ENCODE measurements at regions not wholly inside any gene's neighbourhood (a gene's known extent, or its start where the extent isn't known, plus 50 kb on each side); places are given as distances from the start of the nearest gene placed in this dataset.

- TF ChIP-seq EZH2 (optimal IDR thresholded peaks at IDR 0.05; ENCODE audit: low read depth, low read length): no peak
- no peak for TF ChIP-seq CTCF (IDR thresholded peaks at IDR 0.05; ENCODE audit: low read length)
- TF ChIP-seq EZH2phosphoT487 (IDR thresholded peaks at IDR 0.05; ENCODE audit: low read length): no peak
- Histone ChIP-seq H3K4me3 (ENCODE audit: low read length) (no peak overlapping the region), H3K9ac (ENCODE audit: low read length) (no peak overlapping the region), H3K9me2 (replicated peaks; ENCODE audit: insufficient read depth, low read length) (no peaks in the 10 kb centered on the region), H3K4me2 (ENCODE audit: low read depth, low read length) (no peak overlapping the region), H3K4me1 (ENCODE audit: low read length) (no peaks in the 10 kb centered on the region), H4K20me1 (ENCODE audit: insufficient read depth, low read length) (no peaks in the 10 kb centered on the region), H2AFZ (ENCODE audit: low read length) (no peak overlapping the region), H3K36me3 (replicated peaks; ENCODE audit: insufficient read depth, low read length) (no peaks in the 10 kb centered on the region), H3K79me2 (ENCODE audit: low read length) (no peaks in the 10 kb centered on the region), H3K9me3 (replicated peaks; ENCODE audit: insufficient read depth, low read length) (no peaks in the 10 kb centered on the region), H3K27me3 (replicated peaks; ENCODE audit: insufficient read depth, low read length) (no peaks in the 10 kb centered on the region), H3K27ac (ENCODE audit: low read length) (no peak overlapping the region), H3F3A (ENCODE audit: insufficient read depth, low read length) (no peaks in the 10 kb centered on the region)
- no peak for DNase-seq
Observed at GRCh38 chr7:106980358-106980685, 64.2 kb upstream of the PRKAR2B start.

GRCh38 chr7:106982415-106982814 is 62.1 kb upstream of the PRKAR2B start:
- Histone ChIP-seq H3K27me3 (replicated peaks; ENCODE audit: insufficient read depth, low read length) (no peaks in the 10 kb centered on the region), H3K4me2 (ENCODE audit: low read depth, low read length) (no peak overlapping the region), H3K4me3 (ENCODE audit: low read length) (no peak overlapping the region), H3F3A (ENCODE audit: insufficient read depth, low read length) (no peaks in the 10 kb centered on the region), H3K4me1 (ENCODE audit: low read length) (no peaks in the 10 kb centered on the region), H3K27ac (ENCODE audit: low read length) (no peak overlapping the region), H3K36me3 (replicated peaks; ENCODE audit: insufficient read depth, low read length) (no peaks in the 10 kb centered on the region), H3K9ac (ENCODE audit: low read length) (no peak overlapping the region), H3K9me3 (replicated peaks; ENCODE audit: insufficient read depth, low read length) (no peaks in the 10 kb centered on the region), H4K20me1 (ENCODE audit: insufficient read depth, low read length) (no peaks in the 10 kb centered on the region), H3K9me2 (replicated peaks; ENCODE audit: insufficient read depth, low read length) (no peaks in the 10 kb centered on the region), H3K79me2 (ENCODE audit: low read length) (no peaks in the 10 kb centered on the region), H2AFZ (ENCODE audit: low read length) (no peak overlapping the region)
- TF ChIP-seq CTCF (IDR thresholded peaks at IDR 0.05; ENCODE audit: low read length): no peak
- no peak for TF ChIP-seq EZH2phosphoT487 (IDR thresholded peaks at IDR 0.05; ENCODE audit: low read length)
- no peak for TF ChIP-seq EZH2 (optimal IDR thresholded peaks at IDR 0.05; ENCODE audit: low read depth, low read length)
- DNase-seq: no peak

DNA sequence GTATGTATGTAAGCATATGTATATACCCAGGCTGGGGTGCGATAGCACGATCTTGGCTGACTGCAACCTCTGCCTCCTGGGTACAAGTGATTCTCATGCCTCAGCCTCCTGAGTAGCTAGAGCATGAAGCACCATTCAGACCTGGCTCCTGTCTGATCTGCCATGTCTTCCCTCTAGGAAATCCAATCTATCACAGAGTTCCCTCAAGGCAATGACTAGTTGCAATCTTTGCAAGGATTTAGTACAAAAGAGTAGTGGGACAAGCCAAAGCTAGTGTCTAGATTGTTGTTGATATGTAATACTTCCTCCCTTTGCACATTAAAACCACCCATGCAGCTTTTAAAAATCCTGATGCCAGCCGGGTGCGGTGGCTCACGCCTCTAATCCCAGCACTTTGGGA is 60.5 kb upstream of the PRKAR2B start:
- H3K4me3 ChIP-seq (ENCODE audit: low read length): no peak overlapping the region
- H3K27me3 ChIP-seq (replicated peaks; ENCODE audit: insufficient read depth, low read length): no peaks in the 10 kb centered on the region
- TF ChIP-seq EZH2phosphoT487 (IDR thresholded peaks at IDR 0.05; ENCODE audit: low read length): no peak
- TF ChIP-seq CTCF (IDR thresholded peaks at IDR 0.05; ENCODE audit: low read length): no peak
- no peak for TF ChIP-seq EZH2 (optimal IDR thresholded peaks at IDR 0.05; ENCODE audit: low read depth, low read length)
- no peaks in the 10 kb centered on the region for H3K36me3 ChIP-seq (replicated peaks; ENCODE audit: insufficient read depth, low read length)
- no peak overlapping the region for H3K4me2 ChIP-seq (ENCODE audit: low read depth, low read length)
- no peak overlapping the region for H3K27ac ChIP-seq (ENCODE audit: low read length)
- H2AFZ ChIP-seq (ENCODE audit: low read length): no peak overlapping the region
- H3K4me1 ChIP-seq (ENCODE audit: low read length): no peaks in the 10 kb centered on the region
- H3K79me2 ChIP-seq (ENCODE audit: low read length): no peaks in the 10 kb centered on the region
- H3K9me2 ChIP-seq (replicated peaks; ENCODE audit: insufficient read depth, low read length): no peaks in the 10 kb centered on the region
- no peaks in the 10 kb centered on the region for H3K9me3 ChIP-seq (replicated peaks; ENCODE audit: insufficient read depth, low read length)
- no peak overlapping the region for H3K9ac ChIP-seq (ENCODE audit: low read length)
- DNase-seq: no peak
- no peaks in the 10 kb centered on the region for H3F3A ChIP-seq (ENCODE audit: insufficient read depth, low read length)
- no peaks in the 10 kb centered on the region for H4K20me1 ChIP-seq (ENCODE audit: insufficient read depth, low read length)

Measured in MM.1S (cell line).